GM23338 (cell line): ENCODE measurements at regions not wholly inside any gene's neighbourhood (a gene's known extent, or its start where the extent isn't known, plus 50 kb on each side); places are given as distances from the start of the nearest gene placed in this dataset.

Source experiments
- ATAC-seq: fragments of 200-7000 bp; cut with Tn5 transposase; 3 replicates; pipeline ENCODE4 v1.9.1; 2020
- DNase-seq: peaks from one replicate; pipeline ENCODE4 v3.0.0-alpha.2; 2015; ENCODE audit warnings: low spot score
- H2AFZ ChIP-seq: fragments of 200-600 bp; sonication (generic); 2 replicates; pipeline ENCODE4 v1.8.0; 2016; ENCODE audit warnings: antibody characterized with exemption, mild to moderate bottlenecking, moderate library complexity
- H3F3A ChIP-seq: fragments of 200-600 bp; sonication (generic); replicated peaks from 2 replicates; pipeline ENCODE4 v1.8.0; 2017; ENCODE audit warnings: antibody characterized with exemption, mixed run types, low read depth
- H3K27ac ChIP-seq: fragments of 200-600 bp; sonication (generic); 2 replicates; pipeline ENCODE4 v1.6.1; 2016; ENCODE audit warnings: low read depth
- H3K27me3 ChIP-seq: fragments of 200-600 bp; sonication (generic); 2 replicates; pipeline ENCODE4 v1.8.0; 2016; ENCODE audit warnings: mild to moderate bottlenecking, mixed run types, moderate library complexity; ENCODE audit not compliant: insufficient read depth
- H3K36me3 ChIP-seq: fragments of 200-600 bp; sonication (generic); 2 replicates; pipeline ENCODE4 v1.8.0; 2016; ENCODE audit warnings: mild to moderate bottlenecking; ENCODE audit not compliant: insufficient read depth
- H3K4me1 ChIP-seq: fragments of 200-600 bp; sonication (generic); 2 replicates; pipeline ENCODE4 v1.8.0; 2016; ENCODE audit warnings: mild to moderate bottlenecking, moderate library complexity; ENCODE audit not compliant: insufficient read depth
- H3K4me2 ChIP-seq: fragments of 200-600 bp; sonication (generic); 2 replicates; pipeline ENCODE4 v1.7.1; 2017; ENCODE audit warnings: mixed run types
- H3K4me3 ChIP-seq: fragments of 200-600 bp; sonication (generic); 2 replicates; pipeline ENCODE4 v1.6.1; 2016; ENCODE audit warnings: mixed run types
- H3K79me2 ChIP-seq: fragments of 200-600 bp; sonication (generic); replicated peaks from 2 replicates; pipeline ENCODE4 v1.8.0; 2017; ENCODE audit warnings: mild to moderate bottlenecking; ENCODE audit not compliant: insufficient read depth
- H3K9me2 ChIP-seq: fragments of 200-600 bp; sonication (generic); 2 replicates; pipeline ENCODE4 v1.8.0; 2017; ENCODE audit not compliant: insufficient read depth
- H4K20me1 ChIP-seq: fragments of 200-600 bp; sonication (generic); replicated peaks from 2 replicates; pipeline ENCODE4 v1.8.0; 2017; ENCODE audit warnings: mild to moderate bottlenecking; ENCODE audit not compliant: insufficient read depth
- H3K27ac Mint-ChIP-seq: 2 replicates; pipeline ENCODE4 v1.8.0; 2020; ENCODE audit warnings: inconsistent platforms, mild to moderate bottlenecking, moderate library complexity, mixed read lengths
- H3K27me3 Mint-ChIP-seq: 3 replicates; pipeline ENCODE4 v1.8.0; 2022; ENCODE audit warnings: low read depth, mild to moderate bottlenecking, moderate library complexity, mixed read lengths, inconsistent platforms; ENCODE audit not compliant: insufficient read depth, poor library complexity
- H3K36me3 Mint-ChIP-seq: 3 replicates; pipeline ENCODE4 v1.8.0; 2021; ENCODE audit warnings: low read depth, mild to moderate bottlenecking, inconsistent platforms, moderate library complexity, mixed read lengths
- H3K4me1 Mint-ChIP-seq: 3 replicates; pipeline ENCODE4 v1.8.0; 2020; ENCODE audit warnings: mild to moderate bottlenecking, inconsistent platforms, mixed read lengths
- H3K4me3 Mint-ChIP-seq: 3 replicates; pipeline ENCODE4 v1.8.0; 2021; ENCODE audit warnings: moderate library complexity, mild to moderate bottlenecking, inconsistent platforms, mixed read lengths
- H3K9me3 Mint-ChIP-seq: 3 replicates; pipeline ENCODE4 v1.8.0; 2020; ENCODE audit warnings: moderate library complexity, mild to moderate bottlenecking, inconsistent platforms, mixed read lengths
- CREB1 ChIP-seq: fragments of 250-450 bp; sonication (Bioruptor Pico); IDR thresholded peaks from 2 replicates; pipeline ENCODE4 v1.5.0; 2020; ENCODE audit warnings: low read depth, mild to moderate bottlenecking, moderate library complexity
- ETS1 ChIP-seq: IDR thresholded peaks from 2 replicates; pipeline ENCODE4 v1.6.1; 2016; ENCODE audit warnings: antibody characterized with exemption
- EZH2 ChIP-seq: fragments of 200-600 bp; sonication (generic); IDR thresholded peaks from one replicate; pipeline ENCODE4 v1.8.0; 2017; ENCODE audit warnings: antibody characterized with exemption, mild to moderate bottlenecking, low read depth; ENCODE audit not compliant: unreplicated experiment
- EZH2phosphoT487 ChIP-seq: fragments of 200-600 bp; sonication (generic); IDR thresholded peaks from one replicate; pipeline ENCODE4 v1.8.1; 2018; ENCODE audit warnings: antibody characterized with exemption; ENCODE audit not compliant: unreplicated experiment
- JUNB ChIP-seq: IDR thresholded peaks from one replicate; pipeline ENCODE4 v1.6.1; 2016; ENCODE audit warnings: antibody characterized with exemption; ENCODE audit not compliant: unreplicated experiment
- POLR2AphosphoS5 ChIP-seq: IDR thresholded peaks from 2 replicates; pipeline ENCODE4 v1.6.1; 2016; ENCODE audit warnings: antibody characterized with exemption, low read depth
- REST ChIP-seq: IDR thresholded peaks from one replicate; pipeline ENCODE4 v1.6.1; 2018; ENCODE audit warnings: antibody characterized with exemption; ENCODE audit not compliant: unreplicated experiment
- STAT1 ChIP-seq: IDR thresholded peaks from one replicate; pipeline ENCODE4 v1.6.1; 2016; ENCODE audit warnings: antibody characterized with exemption; ENCODE audit not compliant: unreplicated experiment
- ZNF114 ChIP-seq: fragments of 250-450 bp; sonication (Bioruptor Pico); IDR thresholded peaks from 2 replicates; pipeline ENCODE4 v1.5.0; 2020; ENCODE audit warnings: mild to moderate bottlenecking, moderate library complexity
- ZNF331 ChIP-seq: fragments of 250-450 bp; sonication (Bioruptor Pico); IDR thresholded peaks from 2 replicates; pipeline ENCODE4 v1.5.0; 2020; ENCODE audit warnings: low read depth, mild to moderate bottlenecking, moderate library complexity
- TF ChIP-seq, protein P1 (sequence below), 2 experiments: fragments of 200-600 bp in 1 of 2; sonication (generic) in 1 of 2; conservative IDR thresholded peaks; 2 replicates each; pipeline versions ENCODE4 v1.5.1 to v1.6.1; 2016 to 2017; ENCODE audit warnings: antibody characterized with exemption in 2 of 2, low read depth in 2 of 2, mild to moderate bottlenecking in 2 of 2, moderate library complexity in 1 of 2

- Histone ChIP-seq H3K4me2 (no peak overlapping the region), H3K27ac (no peak overlapping the region), H3F3A (peaks cover 6% of the 10 kb centered on the region; the same call in 1 of the 2 replicates), H3K9me2 (no peaks in the 10 kb centered on the region), H2AFZ (no peak overlapping the region), H3K4me3 (no peak overlapping the region), H3K4me1 (peaks cover 17% of the 10 kb centered on the region), H3K36me3 (no peaks in the 10 kb centered on the region), H3K27me3 (no peaks in the 10 kb centered on the region), H4K20me1 (peaks cover 7% of the 10 kb centered on the region), H3K79me2 (peaks cover 53% of the 10 kb centered on the region)
- H3K27ac Mint-ChIP-seq, result no peak overlapping the region
- H3K4me3 Mint-ChIP-seq, result no peak overlapping the region
- TF ChIP-seq ZNF331, result no peak
- no peak for TF ChIP-seq JUNB
- no peak for TF ChIP-seq STAT1
- TF ChIP-seq ETS1, result no peak
- TF ChIP-seq ZNF114 (CRISPR knock-in tag), result no peak
- TF ChIP-seq EZH2phosphoT487, result no peak
- TF ChIP-seq, protein P1, sequence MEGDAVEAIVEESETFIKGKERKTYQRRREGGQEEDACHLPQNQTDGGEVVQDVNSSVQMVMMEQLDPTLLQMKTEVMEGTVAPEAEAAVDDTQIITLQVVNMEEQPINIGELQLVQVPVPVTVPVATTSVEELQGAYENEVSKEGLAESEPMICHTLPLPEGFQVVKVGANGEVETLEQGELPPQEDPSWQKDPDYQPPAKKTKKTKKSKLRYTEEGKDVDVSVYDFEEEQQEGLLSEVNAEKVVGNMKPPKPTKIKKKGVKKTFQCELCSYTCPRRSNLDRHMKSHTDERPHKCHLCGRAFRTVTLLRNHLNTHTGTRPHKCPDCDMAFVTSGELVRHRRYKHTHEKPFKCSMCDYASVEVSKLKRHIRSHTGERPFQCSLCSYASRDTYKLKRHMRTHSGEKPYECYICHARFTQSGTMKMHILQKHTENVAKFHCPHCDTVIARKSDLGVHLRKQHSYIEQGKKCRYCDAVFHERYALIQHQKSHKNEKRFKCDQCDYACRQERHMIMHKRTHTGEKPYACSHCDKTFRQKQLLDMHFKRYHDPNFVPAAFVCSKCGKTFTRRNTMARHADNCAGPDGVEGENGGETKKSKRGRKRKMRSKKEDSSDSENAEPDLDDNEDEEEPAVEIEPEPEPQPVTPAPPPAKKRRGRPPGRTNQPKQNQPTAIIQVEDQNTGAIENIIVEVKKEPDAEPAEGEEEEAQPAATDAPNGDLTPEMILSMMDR (conservative IDR thresholded peaks at IDR 0.05; ENCODE audit: low read depth in 2 of 2), result no peak
- TF ChIP-seq CREB1 (CRISPR knock-in tag), result no peak
- ATAC-seq, result no peak
- H3K27me3 Mint-ChIP-seq, result peaks cover 6% of the 10 kb centered on the region
- H3K36me3 Mint-ChIP-seq, result peaks cover 26% of the 10 kb centered on the region
- peaks cover 20% of the 10 kb centered on the region for H3K4me1 Mint-ChIP-seq
- H3K9me3 Mint-ChIP-seq, result no peaks in the 10 kb centered on the region
- no peak for DNase-seq
Measured at GRCh38 chr17:77483128-77483598, 342.4 kb downstream of the SEC14L1 start.

- H3K27me3 ChIP-seq, result no peaks in the 10 kb centered on the region
- peaks cover 8% of the 10 kb centered on the region for H3K4me1 ChIP-seq
- no peak for DNase-seq
- H3K4me3 Mint-ChIP-seq, result no peak overlapping the region
- H3K36me3 ChIP-seq, result no peaks in the 10 kb centered on the region
- no peak for TF ChIP-seq JUNB
- TF ChIP-seq ZNF114 (CRISPR knock-in tag), result no peak
- no peak for TF ChIP-seq EZH2phosphoT487
- TF ChIP-seq, protein P1 (conservative IDR thresholded peaks at IDR 0.05; ENCODE audit: low read depth in 2 of 2), result no peak
- TF ChIP-seq REST, result no peak
- TF ChIP-seq POLR2AphosphoS5, result no peak
- no peak for TF ChIP-seq ETS1
- TF ChIP-seq ZNF331, result no peak
- no peak for TF ChIP-seq EZH2
- H3K36me3 Mint-ChIP-seq, result peaks cover 35% of the 10 kb centered on the region
- peaks cover 6% of the 10 kb centered on the region for H3K27me3 Mint-ChIP-seq
- no peak overlapping the region for H3K4me3 ChIP-seq
- no peak overlapping the region for H3K27ac Mint-ChIP-seq
- peaks cover 44% of the 10 kb centered on the region for H3K79me2 ChIP-seq
- H3K27ac ChIP-seq, result no peak overlapping the region
- H3F3A ChIP-seq, result peaks cover 3% of the 10 kb centered on the region; the same call in 1 of the 2 replicates
- no peaks in the 10 kb centered on the region for H3K9me3 Mint-ChIP-seq
- no peak for ATAC-seq
- 0 out of 2 replicates have a peak, but pooled peaks cover 3% of the 10 kb centered on the region for H4K20me1 ChIP-seq
- H3K9me2 ChIP-seq, result no peaks in the 10 kb centered on the region
- no peak overlapping the region for H2AFZ ChIP-seq
- H3K4me2 ChIP-seq, result no peak overlapping the region
- peaks cover 14% of the 10 kb centered on the region for H3K4me1 Mint-ChIP-seq
Measured at GRCh38 chr17:77484111-77484510, 343.3 kb downstream of the SEC14L1 start.
